ENCODE measurements at regions not wholly inside any gene's neighbourhood (a gene's known extent, or its start where the extent isn't known, plus 50 kb on each side); places are given as distances from the start of the nearest gene placed in this dataset.

GRCh38 chr5:10155897-10156667, 93.6 kb downstream of the ATPSCKMT start:
- DNase-seq (ENCODE audit: low read depth): no peak
- Histone ChIP-seq H3K4me3 (ENCODE audit: low read length) (no peak overlapping the region), H3K36me3 (ENCODE audit: control insufficient read depth, insufficient read depth, low read length, severe bottlenecking) (no peaks in the 10 kb centered on the region), H3K27me3 (replicated peaks; ENCODE audit: control insufficient read depth, insufficient read depth, low read length) (peaks cover 3% of the 10 kb centered on the region), H3K9me3 (ENCODE audit: control insufficient read depth, low read length) (no peaks in the 10 kb centered on the region), H3K4me1 (ENCODE audit: control insufficient read depth, insufficient read depth, low read length) (no peaks in the 10 kb centered on the region), H3K9ac (ENCODE audit: low read length) (no peak overlapping the region)

- Histone ChIP-seq H3K36me3 (ENCODE audit: control insufficient read depth, insufficient read depth, low read length, severe bottlenecking) (no peaks in the 10 kb centered on the region), H3K27me3 (replicated peaks; ENCODE audit: control insufficient read depth, insufficient read depth, low read length) (peaks cover 4% of the 10 kb centered on the region), H3K9me3 (ENCODE audit: control insufficient read depth, low read length) (no peaks in the 10 kb centered on the region), H3K4me3 (ENCODE audit: low read length) (no peak overlapping the region), H3K4me1 (ENCODE audit: control insufficient read depth, insufficient read depth, low read length) (no peaks in the 10 kb centered on the region), H3K9ac (ENCODE audit: low read length) (no peak overlapping the region)
- DNase-seq (ENCODE audit: low read depth): no peak
Observed at GRCh38 chr5:10153808-10154537, 95.7 kb downstream of the ATPSCKMT start.

- Histone ChIP-seq H3K36me3 (ENCODE audit: control insufficient read depth, insufficient read depth, low read length, severe bottlenecking) (no peaks in the 10 kb centered on the region), H3K4me3 (ENCODE audit: low read length) (no peak overlapping the region), H3K9me3 (ENCODE audit: control insufficient read depth, low read length) (no peaks in the 10 kb centered on the region)
Observed at GRCh38 chr5:10153394-10153793, 96.3 kb downstream of the ATPSCKMT start.

GRCh38 chr5:10151656-10152055, 98.0 kb downstream of the ATPSCKMT start:
- H3K4me3 ChIP-seq (ENCODE audit: low read length): no peak overlapping the region
- H3K9me3 ChIP-seq (ENCODE audit: control insufficient read depth, low read length): no peaks in the 10 kb centered on the region
- H3K4me1 ChIP-seq (ENCODE audit: control insufficient read depth, insufficient read depth, low read length): no peaks in the 10 kb centered on the region
- H3K9ac ChIP-seq (ENCODE audit: low read length): no peak overlapping the region
- H3K36me3 ChIP-seq (ENCODE audit: control insufficient read depth, insufficient read depth, low read length, severe bottlenecking): no peaks in the 10 kb centered on the region
- peaks cover 11% of the 10 kb centered on the region for H3K27me3 ChIP-seq (replicated peaks; ENCODE audit: control insufficient read depth, insufficient read depth, low read length)
- no peak for DNase-seq (ENCODE audit: low read depth)

More at GRCh38 chr5:10153394-10153793, 96.3 kb downstream of the ATPSCKMT start:
- Histone ChIP-seq H3K9ac (ENCODE audit: low read length) (no peak overlapping the region), H3K4me1 (ENCODE audit: control insufficient read depth, insufficient read depth, low read length) (no peaks in the 10 kb centered on the region), H3K27me3 (replicated peaks; ENCODE audit: control insufficient read depth, insufficient read depth, low read length) (peaks cover 5% of the 10 kb centered on the region)
- DNase-seq (ENCODE audit: low read depth): no peak

- H3K27me3 ChIP-seq (replicated peaks; ENCODE audit: control insufficient read depth, insufficient read depth, low read length): peaks cover 11% of the 10 kb centered on the region
- no peak overlapping the region for H3K4me3 ChIP-seq (ENCODE audit: low read length)
- no peak overlapping the region for H3K9ac ChIP-seq (ENCODE audit: low read length)
- H3K36me3 ChIP-seq (ENCODE audit: control insufficient read depth, insufficient read depth, low read length, severe bottlenecking): no peaks in the 10 kb centered on the region
- no peaks in the 10 kb centered on the region for H3K4me1 ChIP-seq (ENCODE audit: control insufficient read depth, insufficient read depth, low read length)
- H3K9me3 ChIP-seq (ENCODE audit: control insufficient read depth, low read length): no peaks in the 10 kb centered on the region
- no peak for DNase-seq (ENCODE audit: low read depth)
Observed at GRCh38 chr5:10149911-10150310, 99.8 kb downstream of the ATPSCKMT start.

- Histone ChIP-seq H3K36me3 (ENCODE audit: control insufficient read depth, insufficient read depth, low read length, severe bottlenecking) (no peaks in the 10 kb centered on the region), H3K9ac (ENCODE audit: low read length) (no peak overlapping the region), H3K4me1 (ENCODE audit: control insufficient read depth, insufficient read depth, low read length) (no peaks in the 10 kb centered on the region), H3K9me3 (ENCODE audit: control insufficient read depth, low read length) (no peaks in the 10 kb centered on the region), H3K4me3 (ENCODE audit: low read length) (no peak overlapping the region), H3K27me3 (replicated peaks; ENCODE audit: control insufficient read depth, insufficient read depth, low read length) (peaks cover 11% of the 10 kb centered on the region)
- peak; percentile 69 for DNase-seq (ENCODE audit: low read depth)
Observed at GRCh38 chr5:10145923-10146401, 103.7 kb downstream of the ATPSCKMT start.

- DNase-seq (ENCODE audit: low read depth): no peak
- Histone ChIP-seq H3K9ac (ENCODE audit: low read length) (no peak overlapping the region), H3K27me3 (replicated peaks; ENCODE audit: control insufficient read depth, insufficient read depth, low read length) (peaks cover 7% of the 10 kb centered on the region), H3K36me3 (ENCODE audit: control insufficient read depth, insufficient read depth, low read length, severe bottlenecking) (no peaks in the 10 kb centered on the region), H3K4me1 (ENCODE audit: control insufficient read depth, insufficient read depth, low read length) (no peaks in the 10 kb centered on the region), H3K4me3 (ENCODE audit: low read length) (no peak overlapping the region), H3K9me3 (ENCODE audit: control insufficient read depth, low read length) (no peaks in the 10 kb centered on the region)
Observed at GRCh38 chr5:10144040-10144439, 105.6 kb downstream of the ATPSCKMT start.

GRCh38 chr5:10140195-10140973, 109.3 kb downstream of the ATPSCKMT start:
- no peaks in the 10 kb centered on the region for H3K4me1 ChIP-seq (ENCODE audit: control insufficient read depth, insufficient read depth, low read length)
- H3K4me3 ChIP-seq (ENCODE audit: low read length): no peak overlapping the region
- H3K36me3 ChIP-seq (ENCODE audit: control insufficient read depth, insufficient read depth, low read length, severe bottlenecking): no peaks in the 10 kb centered on the region
- H3K9me3 ChIP-seq (ENCODE audit: control insufficient read depth, low read length): no peaks in the 10 kb centered on the region
- H3K27me3 ChIP-seq (replicated peaks; ENCODE audit: control insufficient read depth, insufficient read depth, low read length): no peaks in the 10 kb centered on the region
- H3K9ac ChIP-seq (ENCODE audit: low read length): no peak overlapping the region
- DNase-seq (ENCODE audit: low read depth): peak; percentile 16

- Histone ChIP-seq H3K36me3 (ENCODE audit: control insufficient read depth, insufficient read depth, low read length, severe bottlenecking) (no peaks in the 10 kb centered on the region), H3K9ac (ENCODE audit: low read length) (no peak overlapping the region), H3K4me3 (ENCODE audit: low read length) (peak overlapping the region; percentile 57), H3K9me3 (ENCODE audit: control insufficient read depth, low read length) (no peaks in the 10 kb centered on the region), H3K4me1 (ENCODE audit: control insufficient read depth, insufficient read depth, low read length) (no peaks in the 10 kb centered on the region), H3K27me3 (replicated peaks; ENCODE audit: control insufficient read depth, insufficient read depth, low read length) (no peaks in the 10 kb centered on the region)
- no peak for DNase-seq (ENCODE audit: low read depth)
Observed at GRCh38 chr5:10138395-10139057, 111.2 kb downstream of the ATPSCKMT start.

- peak; percentile 26 for DNase-seq (ENCODE audit: low read depth)
- Histone ChIP-seq H3K9me3 (ENCODE audit: control insufficient read depth, low read length) (no peaks in the 10 kb centered on the region), H3K27me3 (replicated peaks; ENCODE audit: control insufficient read depth, insufficient read depth, low read length) (peaks cover 2% of the 10 kb centered on the region), H3K4me1 (ENCODE audit: control insufficient read depth, insufficient read depth, low read length) (no peaks in the 10 kb centered on the region), H3K4me3 (ENCODE audit: low read length) (no peak overlapping the region), H3K36me3 (ENCODE audit: control insufficient read depth, insufficient read depth, low read length, severe bottlenecking) (no peaks in the 10 kb centered on the region), H3K9ac (ENCODE audit: low read length) (no peak overlapping the region)
Observed at GRCh38 chr5:10133830-10134229, 115.9 kb downstream of the ATPSCKMT start.
